Type B pancreatic cell (in vitro differentiated cells): ENCODE measurements at regions not wholly inside any gene's neighbourhood (a gene's known extent, or its start where the extent isn't known, plus 50 kb on each side); places are given as distances from the start of the nearest gene placed in this dataset.

Source experiments
- DNase-seq: peaks from one replicate; pipeline ENCODE4 v3.0.0; 2021; ENCODE audit warnings: mixed read lengths; ENCODE audit not compliant: unreplicated experiment; ENCODE audit errors: extremely low spot score
- H3K27ac Mint-ChIP-seq: 2 replicates; pipeline ENCODE4 v1.8.0; 2021; ENCODE audit warnings: mild to moderate bottlenecking, mixed read lengths
- H3K27me3 Mint-ChIP-seq: 2 replicates; pipeline ENCODE4 v1.8.0; 2021; ENCODE audit warnings: mixed read lengths
- H3K36me3 Mint-ChIP-seq: 2 replicates; pipeline ENCODE4 v1.8.0; 2021; ENCODE audit warnings: mixed read lengths
- H3K4me1 Mint-ChIP-seq: one replicate; pipeline ENCODE4 v1.8.0; 2021; ENCODE audit warnings: mixed read lengths; ENCODE audit not compliant: unreplicated experiment
- H3K4me3 Mint-ChIP-seq: 2 replicates; pipeline ENCODE4 v1.8.0; 2021; ENCODE audit warnings: mild to moderate bottlenecking, mixed read lengths
- H3K9me3 Mint-ChIP-seq: 2 replicates; pipeline ENCODE4 v1.8.0; 2021; ENCODE audit warnings: mixed read lengths
- TF ChIP-seq, protein P1 (sequence below): fragments of 200-600 bp; sonication (generic); conservative IDR thresholded peaks from 2 replicates; pipeline ENCODE4 v1.5.0; 2021; ENCODE audit warnings: antibody characterized with exemption, mild to moderate bottlenecking

DNA sequence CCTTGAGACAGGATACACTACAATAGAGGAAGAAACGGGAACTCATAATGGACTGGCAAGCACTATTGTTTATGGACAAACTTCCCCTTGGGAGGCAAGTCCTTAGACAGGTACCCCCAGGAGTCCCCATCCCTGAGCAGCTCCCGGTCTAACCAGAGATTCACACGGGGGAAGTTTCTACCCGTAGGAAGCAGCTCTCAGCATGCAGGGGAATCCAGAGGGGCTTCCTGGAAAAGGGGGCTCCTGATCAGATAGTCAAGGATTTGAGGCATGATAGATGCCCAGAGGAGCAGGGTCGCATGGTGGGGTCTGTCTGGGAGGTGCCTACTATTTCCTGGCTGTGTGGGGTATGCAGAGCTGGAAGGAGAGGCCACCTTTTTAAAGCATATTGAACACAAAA is 282.4 kb upstream of the RTL1 start:
- Mint-ChIP-seq H3K4me1 (peaks cover 17% of the 10 kb centered on the region), H3K36me3 (no peaks in the 10 kb centered on the region), H3K9me3 (no peaks in the 10 kb centered on the region), H3K4me3 (no peak overlapping the region), H3K27ac (no peak overlapping the region), H3K27me3 (peaks cover 17% of the 10 kb centered on the region)
- TF ChIP-seq, protein P1, sequence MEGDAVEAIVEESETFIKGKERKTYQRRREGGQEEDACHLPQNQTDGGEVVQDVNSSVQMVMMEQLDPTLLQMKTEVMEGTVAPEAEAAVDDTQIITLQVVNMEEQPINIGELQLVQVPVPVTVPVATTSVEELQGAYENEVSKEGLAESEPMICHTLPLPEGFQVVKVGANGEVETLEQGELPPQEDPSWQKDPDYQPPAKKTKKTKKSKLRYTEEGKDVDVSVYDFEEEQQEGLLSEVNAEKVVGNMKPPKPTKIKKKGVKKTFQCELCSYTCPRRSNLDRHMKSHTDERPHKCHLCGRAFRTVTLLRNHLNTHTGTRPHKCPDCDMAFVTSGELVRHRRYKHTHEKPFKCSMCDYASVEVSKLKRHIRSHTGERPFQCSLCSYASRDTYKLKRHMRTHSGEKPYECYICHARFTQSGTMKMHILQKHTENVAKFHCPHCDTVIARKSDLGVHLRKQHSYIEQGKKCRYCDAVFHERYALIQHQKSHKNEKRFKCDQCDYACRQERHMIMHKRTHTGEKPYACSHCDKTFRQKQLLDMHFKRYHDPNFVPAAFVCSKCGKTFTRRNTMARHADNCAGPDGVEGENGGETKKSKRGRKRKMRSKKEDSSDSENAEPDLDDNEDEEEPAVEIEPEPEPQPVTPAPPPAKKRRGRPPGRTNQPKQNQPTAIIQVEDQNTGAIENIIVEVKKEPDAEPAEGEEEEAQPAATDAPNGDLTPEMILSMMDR = no peak
- DNase-seq = no peak

GRCh38 chr14:101186544-101186943 is 283.0 kb upstream of the RTL1 start:
- Mint-ChIP-seq H3K36me3 (no peaks in the 10 kb centered on the region), H3K9me3 (no peaks in the 10 kb centered on the region), H3K27me3 (peaks cover 17% of the 10 kb centered on the region), H3K4me1 (peaks cover 17% of the 10 kb centered on the region), H3K27ac (no peak overlapping the region), H3K4me3 (no peak overlapping the region)
- TF ChIP-seq, protein P1 = no peak
- no peak for DNase-seq

DNA sequence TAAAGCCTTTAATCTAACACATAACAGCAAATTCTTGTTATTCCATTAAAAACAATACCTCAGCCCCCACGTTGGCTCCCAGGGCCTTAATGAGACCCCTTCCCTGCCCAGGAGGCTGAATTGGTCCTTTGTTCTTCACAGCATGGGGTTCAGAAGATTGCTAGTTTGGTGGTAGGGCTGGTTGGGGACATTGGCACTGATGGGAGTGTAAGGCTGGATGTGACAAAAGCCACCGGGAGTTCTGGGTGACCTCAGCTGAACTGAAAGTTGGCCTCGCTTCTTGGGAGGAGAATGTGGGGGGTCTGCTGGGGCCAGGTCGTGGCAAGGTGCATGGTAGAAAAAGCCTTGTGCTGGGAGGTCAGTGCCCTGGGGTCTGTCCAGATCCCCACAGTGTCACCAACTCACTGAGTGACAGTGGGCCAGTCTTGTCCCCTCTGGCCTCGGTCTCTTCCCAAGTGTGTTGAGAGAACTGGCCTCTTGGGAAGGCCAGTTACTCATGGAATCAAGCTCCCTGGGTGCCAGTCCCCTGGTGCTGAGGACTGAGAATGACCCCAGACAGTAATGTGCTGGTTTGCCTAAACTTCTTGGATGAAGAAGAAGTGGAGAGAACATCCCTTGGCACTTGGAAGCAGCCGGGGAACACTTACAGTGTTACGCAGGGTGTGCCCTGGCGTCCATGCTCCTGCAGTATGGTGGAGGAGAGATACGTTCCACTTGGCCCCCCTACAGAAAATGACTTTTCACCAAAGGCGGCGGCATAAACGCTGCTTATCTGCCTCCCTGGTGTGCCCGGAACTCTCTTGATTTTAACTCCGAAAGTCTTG is 283.7 kb upstream of the RTL1 start:
- Mint-ChIP-seq H3K27ac (no peak overlapping the region), H3K9me3 (no peaks in the 10 kb centered on the region), H3K4me3 (no peak overlapping the region)

GRCh38 chr14:101187816-101188570 is 284.5 kb upstream of the RTL1 start:
- DNase-seq = no peak
- no peaks in the 10 kb centered on the region for H3K36me3 Mint-ChIP-seq
- peaks cover 17% of the 10 kb centered on the region for H3K27me3 Mint-ChIP-seq
- H3K4me1 Mint-ChIP-seq = peaks cover 17% of the 10 kb centered on the region
- TF ChIP-seq, protein P1 = no peak
- H3K9me3 Mint-ChIP-seq = no peaks in the 10 kb centered on the region
- no peak overlapping the region for H3K4me3 Mint-ChIP-seq
- no peak overlapping the region for H3K27ac Mint-ChIP-seq

More for the DNA sequence above, 283.7 kb upstream of the RTL1 start:
- TF ChIP-seq, protein P1 = no peak
- Mint-ChIP-seq H3K27me3 (peaks cover 17% of the 10 kb centered on the region), H3K4me1 (peaks cover 17% of the 10 kb centered on the region), H3K36me3 (no peaks in the 10 kb centered on the region)
- no peak for DNase-seq

DNA sequence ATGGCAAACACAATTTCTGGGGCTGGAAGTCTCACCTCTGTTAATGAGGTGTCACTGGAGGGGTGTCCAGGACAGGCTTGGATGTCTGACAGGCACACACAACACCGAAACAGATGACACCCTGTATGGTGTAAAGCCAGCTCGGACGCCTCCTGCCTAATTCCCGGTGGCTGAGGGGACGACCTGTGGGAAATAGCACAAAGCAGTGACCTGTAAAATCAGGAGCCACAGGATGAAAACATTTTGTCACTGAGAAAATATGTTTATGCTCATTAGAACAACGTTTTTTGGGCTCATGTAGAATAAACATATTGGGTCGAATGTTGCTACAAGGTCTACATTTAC is 285.0 kb upstream of the RTL1 start:
- H3K27me3 Mint-ChIP-seq = peaks cover 17% of the 10 kb centered on the region
- TF ChIP-seq, protein P1 = no peak
- H3K27ac Mint-ChIP-seq = no peak overlapping the region
- peaks cover 17% of the 10 kb centered on the region for H3K4me1 Mint-ChIP-seq
- H3K4me3 Mint-ChIP-seq = no peak overlapping the region
- no peak for DNase-seq
- H3K36me3 Mint-ChIP-seq = no peaks in the 10 kb centered on the region
- H3K9me3 Mint-ChIP-seq = no peaks in the 10 kb centered on the region
